Uterus (tissue), 3 donors: ENCODE measurements at regions not wholly inside any gene's neighbourhood (a gene's known extent, or its start where the extent isn't known, plus 50 kb on each side); places are given as distances from the start of the nearest gene placed in this dataset.

Source experiments
- DNase-seq, 2 donors: peaks; one replicate each; pipeline ENCODE4 v3.0.0-alpha.2; 2019 to 2020
- H3K27ac ChIP-seq, 2 donors: fragments of 200-600 bp; sonication (generic); 1 replicate in 1 of 2; 2 replicates in 1 of 2; pipeline ENCODE4 v1.5.1; 2016 to 2018
- H3K27me3 ChIP-seq, 2 donors: fragments of 200-600 bp; sonication (generic); one replicate each; pipeline ENCODE4 v1.5.1; 2018 to 2019; ENCODE audit warnings: control low read depth in 1 of 2
- H3K36me3 ChIP-seq, 2 donors: fragments of 200-600 bp; sonication (generic); one replicate each; pipeline ENCODE4 v1.5.1; 2019; ENCODE audit warnings: control low read depth in 1 of 2
- H3K4me1 ChIP-seq, 2 donors: fragments of 200-600 bp; sonication (generic); one replicate each; pipeline ENCODE4 v1.5.1; 2018 to 2019; ENCODE audit warnings: control low read depth in 1 of 2
- H3K4me3 ChIP-seq, 2 donors: fragments of 200-600 bp; sonication (generic); 1 replicate in 1 of 2; 2 replicates in 1 of 2; pipeline ENCODE4 v1.5.1; 2018 to 2019; ENCODE audit warnings: mild to moderate bottlenecking in 1 of 2
- H3K9me3 ChIP-seq, 2 donors: fragments of 200-600 bp; sonication (generic); one replicate each; pipeline ENCODE4 v1.5.1; 2019; ENCODE audit warnings: control low read depth in 1 of 2
- CTCF ChIP-seq, 4 experiments: fragments of 200-600 bp in 2 of 4; fragments of 450-650 bp in 2 of 4; sonication (generic) in 2 of 4; IDR thresholded peaks; one replicate each; pipeline ENCODE4 v1.5.1; 2016 to 2019; ENCODE audit warnings: antibody characterized with exemption in 4 of 4, mild to moderate bottlenecking in 2 of 4, moderate library complexity in 1 of 4
- POLR2A ChIP-seq, 2 donors: fragments of 450-650 bp; IDR thresholded peaks; one replicate each; pipeline ENCODE4 v1.6.1; 2016; ENCODE audit warnings: antibody characterized with exemption in 2 of 2, mild to moderate bottlenecking in 1 of 2, moderate library complexity in 1 of 2
- intact Hi-C: fragments of 100-400 bp; cut with DNase I; formaldehyde crosslinking; loops from one replicate; pipeline ENCODE4 v1.15.1; 2023; ENCODE audit warnings: low total_unique reads
- donor health status: DM: yes; HTN: yes; CAD: no.

DNA sequence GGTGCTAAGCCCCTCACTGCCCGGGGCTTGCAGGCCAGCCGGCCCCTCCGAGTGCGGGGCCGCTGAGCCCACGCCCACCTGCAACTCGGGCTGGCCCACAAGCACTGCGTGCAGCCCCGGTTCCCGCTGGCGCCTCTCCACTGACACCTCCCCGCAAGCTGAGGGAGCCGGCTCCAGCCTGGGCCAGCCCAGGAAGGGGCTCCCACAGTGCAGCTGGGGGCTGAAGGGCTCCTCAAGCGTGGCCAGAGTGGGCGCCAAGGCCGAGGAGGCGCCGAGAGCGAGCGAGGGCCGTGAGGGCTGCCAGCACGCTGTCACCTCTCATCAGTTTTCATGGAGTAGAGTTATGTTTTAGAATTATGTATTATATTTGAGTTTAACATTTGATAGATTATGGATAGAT lies 176.5 kb upstream of the FAM78B start:
- H3K27ac ChIP-seq: no peak overlapping the region
- DNase-seq: no peak
- H3K4me3 ChIP-seq: no peak overlapping the region
- H3K9me3 ChIP-seq: no peaks in the 10 kb centered on the region
- H3K4me1 ChIP-seq: no peaks in the 10 kb centered on the region
- no peak for TF ChIP-seq POLR2A (IDR thresholded peaks at IDR 0.05)
- TF ChIP-seq CTCF (IDR thresholded peaks at IDR 0.05): no peak
- intact Hi-C loops: no loop called here
- no peaks in the 10 kb centered on the region for H3K36me3 ChIP-seq
- H3K27me3 ChIP-seq: no peaks in the 10 kb centered on the region

- intact Hi-C loops: no loop called here
- no peaks in the 10 kb centered on the region for H3K27me3 ChIP-seq
- no peak for DNase-seq
- H3K9me3 ChIP-seq: no peaks in the 10 kb centered on the region
- no peak overlapping the region for H3K27ac ChIP-seq
- no peak for TF ChIP-seq CTCF (IDR thresholded peaks at IDR 0.05)
- no peak for TF ChIP-seq POLR2A (IDR thresholded peaks at IDR 0.05)
- no peak overlapping the region for H3K4me3 ChIP-seq
- H3K4me1 ChIP-seq: no peaks in the 10 kb centered on the region
- no peaks in the 10 kb centered on the region for H3K36me3 ChIP-seq
Measured at GRCh38 chr1:166350490-166350889, 183.7 kb upstream of the FAM78B start.

- no peaks in the 10 kb centered on the region for H3K4me1 ChIP-seq
- no peaks in the 10 kb centered on the region for H3K36me3 ChIP-seq
- H3K27ac ChIP-seq: no peak overlapping the region
- H3K9me3 ChIP-seq: no peaks in the 10 kb centered on the region
- H3K27me3 ChIP-seq: no peaks in the 10 kb centered on the region
- H3K4me3 ChIP-seq: no peak overlapping the region
- no peak for TF ChIP-seq POLR2A (IDR thresholded peaks at IDR 0.05)
- TF ChIP-seq CTCF (IDR thresholded peaks at IDR 0.05): no peak
- intact Hi-C loops: no loop called here
- DNase-seq: no peak
Measured at GRCh38 chr1:166351676-166352075, 184.9 kb upstream of the FAM78B start.

- H3K4me1 ChIP-seq: no peaks in the 10 kb centered on the region
- no peak overlapping the region for H3K27ac ChIP-seq
- intact Hi-C loops: no loop called here
- H3K36me3 ChIP-seq: no peaks in the 10 kb centered on the region
- no peaks in the 10 kb centered on the region for H3K9me3 ChIP-seq
- no peaks in the 10 kb centered on the region for H3K27me3 ChIP-seq
- no peak overlapping the region for H3K4me3 ChIP-seq
- DNase-seq: no peak
- TF ChIP-seq POLR2A (IDR thresholded peaks at IDR 0.05): no peak
- TF ChIP-seq CTCF (IDR thresholded peaks at IDR 0.05): no peak
Measured at GRCh38 chr1:166353213-166353612, 186.4 kb upstream of the FAM78B start.

DNA sequence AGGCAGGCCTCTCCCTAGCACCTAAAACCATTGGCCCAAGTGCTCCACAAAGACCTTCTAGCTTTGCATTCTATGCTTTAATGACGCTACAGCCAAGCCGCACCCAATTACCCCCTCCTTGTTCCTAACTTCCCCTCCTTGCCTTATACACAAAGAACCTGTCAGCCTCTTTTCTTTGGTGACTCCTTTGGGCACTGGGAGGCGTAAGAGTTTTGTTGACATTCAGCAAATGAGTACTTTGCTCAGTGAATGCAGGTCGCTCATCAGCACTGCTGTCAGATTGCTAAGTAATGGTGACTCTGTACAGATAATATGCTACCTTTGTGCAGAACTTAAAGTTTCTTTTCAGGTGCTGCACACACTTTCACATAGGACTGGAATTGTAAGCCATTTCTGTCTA lies 187.6 kb upstream of the FAM78B start:
- no peak overlapping the region for H3K4me3 ChIP-seq
- H3K36me3 ChIP-seq: no peaks in the 10 kb centered on the region
- no peaks in the 10 kb centered on the region for H3K9me3 ChIP-seq
- intact Hi-C loops: no loop called here
- H3K27ac ChIP-seq: no peak overlapping the region
- TF ChIP-seq CTCF (IDR thresholded peaks at IDR 0.05) (no peak), POLR2A (IDR thresholded peaks at IDR 0.05) (no peak)
- H3K4me1 ChIP-seq: no peaks in the 10 kb centered on the region
- no peaks in the 10 kb centered on the region for H3K27me3 ChIP-seq
- DNase-seq: no peak
